Upper lobe of left lung (tissue), 4 donors: ENCODE measurements at regions not wholly inside any gene's neighbourhood (a gene's known extent, or its start where the extent isn't known, plus 50 kb on each side); places are given as distances from the start of the nearest gene placed in this dataset.

Source experiments
- POLR2A ChIP-seq, 4 donors: fragments of 450-650 bp; IDR thresholded peaks; one replicate each; pipeline ENCODE4 v1.5.1; 2016 to 2017; ENCODE audit warnings: antibody characterized with exemption in 4 of 4, mild to moderate bottlenecking in 2 of 4
- POLR2AphosphoS5 ChIP-seq, 2 donors: sonication (generic); formaldehyde crosslinking; IDR thresholded peaks; one replicate each; pipeline ENCODE4 v1.5.1; 2017; ENCODE audit warnings: antibody characterized with exemption in 2 of 2
- TF ChIP-seq, protein P1 (sequence below), 6 experiments: fragments of 450-650 bp in 4 of 6; fragments of 200-600 bp in 2 of 6; sonication (generic) in 2 of 6; IDR thresholded peaks; one replicate each; pipeline ENCODE4 v1.5.1; 2016 to 2019; ENCODE audit warnings: antibody characterized with exemption in 6 of 6

DNA sequence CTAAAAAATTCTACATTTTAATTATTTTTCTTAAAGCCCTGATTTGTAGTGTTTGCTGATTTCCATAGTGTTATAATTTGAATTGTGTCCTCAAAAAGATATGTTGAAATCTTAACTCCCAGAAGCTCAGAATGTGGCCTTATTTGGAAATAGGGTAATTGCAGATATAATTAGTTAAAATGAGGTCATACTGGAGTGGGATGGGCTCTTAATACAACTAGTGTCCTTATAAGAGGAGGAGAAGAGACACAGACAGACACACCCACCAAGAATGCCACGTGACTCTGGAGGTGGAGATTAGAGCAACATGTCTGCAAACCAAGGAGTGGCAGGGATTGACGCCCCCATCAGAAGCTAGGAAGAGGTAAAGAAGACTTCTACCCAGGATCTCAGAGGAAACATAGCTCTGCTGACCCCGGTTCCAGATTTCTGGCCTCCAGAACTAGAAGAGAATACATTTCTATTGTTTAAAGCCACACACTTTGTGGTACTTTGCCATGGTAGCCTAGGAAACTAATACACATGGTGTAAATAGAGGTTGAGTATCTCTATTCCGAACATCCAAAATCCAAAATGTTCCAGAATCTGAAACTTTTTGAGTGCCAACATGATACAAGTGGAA lies 70.5 kb upstream of the IRF2 start:
- TF ChIP-seq, protein P1, sequence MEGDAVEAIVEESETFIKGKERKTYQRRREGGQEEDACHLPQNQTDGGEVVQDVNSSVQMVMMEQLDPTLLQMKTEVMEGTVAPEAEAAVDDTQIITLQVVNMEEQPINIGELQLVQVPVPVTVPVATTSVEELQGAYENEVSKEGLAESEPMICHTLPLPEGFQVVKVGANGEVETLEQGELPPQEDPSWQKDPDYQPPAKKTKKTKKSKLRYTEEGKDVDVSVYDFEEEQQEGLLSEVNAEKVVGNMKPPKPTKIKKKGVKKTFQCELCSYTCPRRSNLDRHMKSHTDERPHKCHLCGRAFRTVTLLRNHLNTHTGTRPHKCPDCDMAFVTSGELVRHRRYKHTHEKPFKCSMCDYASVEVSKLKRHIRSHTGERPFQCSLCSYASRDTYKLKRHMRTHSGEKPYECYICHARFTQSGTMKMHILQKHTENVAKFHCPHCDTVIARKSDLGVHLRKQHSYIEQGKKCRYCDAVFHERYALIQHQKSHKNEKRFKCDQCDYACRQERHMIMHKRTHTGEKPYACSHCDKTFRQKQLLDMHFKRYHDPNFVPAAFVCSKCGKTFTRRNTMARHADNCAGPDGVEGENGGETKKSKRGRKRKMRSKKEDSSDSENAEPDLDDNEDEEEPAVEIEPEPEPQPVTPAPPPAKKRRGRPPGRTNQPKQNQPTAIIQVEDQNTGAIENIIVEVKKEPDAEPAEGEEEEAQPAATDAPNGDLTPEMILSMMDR (IDR thresholded peaks at IDR 0.05), result no peak
- TF ChIP-seq POLR2AphosphoS5 (IDR thresholded peaks at IDR 0.05), result no peak
- no peak for TF ChIP-seq POLR2A (IDR thresholded peaks at IDR 0.05)
